Neural cell (in vitro differentiated cells): ENCODE measurements at regions not wholly inside any gene's neighbourhood (a gene's known extent, or its start where the extent isn't known, plus 50 kb on each side); places are given as distances from the start of the nearest gene placed in this dataset.

Source experiments
- CTCF ChIP-seq: fragments of 450-650 bp; IDR thresholded peaks from 2 replicates; pipeline ENCODE4 v1.5.1; 2014; ENCODE audit warnings: antibody characterized with exemption, mild to moderate bottlenecking, moderate library complexity; ENCODE audit not compliant: poor library complexity, severe bottlenecking
- EP300 ChIP-seq: fragments of 450-650 bp; conservative IDR thresholded peaks from 2 replicates; pipeline ENCODE4 v1.6.1; 2014; ENCODE audit warnings: antibody characterized with exemption, mild to moderate bottlenecking, moderate library complexity; ENCODE audit not compliant: poor library complexity, severe bottlenecking
- EZH2 ChIP-seq: fragments of 200-600, 300-800 bp; shearing (Covaris generic), sonication (generic); IDR thresholded peaks from 2 replicates; pipeline ENCODE4 v1.6.1; 2014; ENCODE audit warnings: antibody characterized with exemption, low read length, borderline replicate concordance, mild to moderate bottlenecking; ENCODE audit not compliant: insufficient read depth, poor library complexity, severe bottlenecking
- POLR2AphosphoS5 ChIP-seq: IDR thresholded peaks from 2 replicates; pipeline ENCODE4 v1.6.1; 2012
- REST ChIP-seq: IDR thresholded peaks from 2 replicates; pipeline ENCODE4 v1.6.1; 2012; ENCODE audit warnings: borderline replicate concordance

- TF ChIP-seq CTCF = no peak
- TF ChIP-seq REST = no peak
- no peak for TF ChIP-seq POLR2AphosphoS5
- TF ChIP-seq EP300 = no peak
- TF ChIP-seq EZH2 = no peak
Observed at GRCh38 chr13:50609011-50609410, 234.5 kb downstream of the DLEU7 start.
